ENCODE measurements at regions not wholly inside any gene's neighbourhood (a gene's known extent, or its start where the extent isn't known, plus 50 kb on each side); places are given as distances from the start of the nearest gene placed in this dataset.

DNA sequence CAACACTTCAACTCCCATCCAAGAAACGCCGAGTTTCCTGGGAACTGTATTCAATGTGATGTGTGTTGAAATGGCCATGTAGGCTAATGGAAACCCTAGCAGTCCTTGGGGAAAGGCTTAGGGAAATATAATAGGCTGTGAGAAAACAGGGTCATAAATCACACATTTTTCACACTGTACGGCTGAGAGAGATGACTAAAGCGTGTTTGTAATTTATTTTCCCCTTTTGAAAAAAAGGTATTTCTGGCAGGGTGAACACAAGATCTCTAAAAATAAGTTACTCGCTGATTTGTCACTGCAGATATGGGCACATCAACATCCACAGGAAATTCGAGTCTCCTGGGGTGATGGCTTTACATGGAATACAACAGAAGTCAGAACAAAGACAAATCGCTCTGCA lies 109.6 kb upstream of the ST6GAL2 start:
- DNase-seq, result no peak
- Histone ChIP-seq H3K36me3 (replicated peaks in 1 of 2; ENCODE audit: insufficient read depth in 1 of 2, low read depth in 2 of 2) (no peaks in the 10 kb centered on the region), H3K27me3 (no peaks in the 10 kb centered on the region), H3K27ac (no peak overlapping the region), H3K4me3 (no peak overlapping the region), H3K4me1 (no peaks in the 10 kb centered on the region), H3K9me3 (no peaks in the 10 kb centered on the region)
- TF ChIP-seq POLR2A (IDR thresholded peaks at IDR 0.05), result no peak
- TF ChIP-seq, protein P1, sequence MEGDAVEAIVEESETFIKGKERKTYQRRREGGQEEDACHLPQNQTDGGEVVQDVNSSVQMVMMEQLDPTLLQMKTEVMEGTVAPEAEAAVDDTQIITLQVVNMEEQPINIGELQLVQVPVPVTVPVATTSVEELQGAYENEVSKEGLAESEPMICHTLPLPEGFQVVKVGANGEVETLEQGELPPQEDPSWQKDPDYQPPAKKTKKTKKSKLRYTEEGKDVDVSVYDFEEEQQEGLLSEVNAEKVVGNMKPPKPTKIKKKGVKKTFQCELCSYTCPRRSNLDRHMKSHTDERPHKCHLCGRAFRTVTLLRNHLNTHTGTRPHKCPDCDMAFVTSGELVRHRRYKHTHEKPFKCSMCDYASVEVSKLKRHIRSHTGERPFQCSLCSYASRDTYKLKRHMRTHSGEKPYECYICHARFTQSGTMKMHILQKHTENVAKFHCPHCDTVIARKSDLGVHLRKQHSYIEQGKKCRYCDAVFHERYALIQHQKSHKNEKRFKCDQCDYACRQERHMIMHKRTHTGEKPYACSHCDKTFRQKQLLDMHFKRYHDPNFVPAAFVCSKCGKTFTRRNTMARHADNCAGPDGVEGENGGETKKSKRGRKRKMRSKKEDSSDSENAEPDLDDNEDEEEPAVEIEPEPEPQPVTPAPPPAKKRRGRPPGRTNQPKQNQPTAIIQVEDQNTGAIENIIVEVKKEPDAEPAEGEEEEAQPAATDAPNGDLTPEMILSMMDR (IDR thresholded peaks at IDR 0.05), result no peak
- WGBS, 2 donors, result 25 to 35% methylated on average over 7 of the region's 7 CpGs
- intact Hi-C loops (cut with DNase I), result no loop called here
- no peak for ATAC-seq

DNA sequence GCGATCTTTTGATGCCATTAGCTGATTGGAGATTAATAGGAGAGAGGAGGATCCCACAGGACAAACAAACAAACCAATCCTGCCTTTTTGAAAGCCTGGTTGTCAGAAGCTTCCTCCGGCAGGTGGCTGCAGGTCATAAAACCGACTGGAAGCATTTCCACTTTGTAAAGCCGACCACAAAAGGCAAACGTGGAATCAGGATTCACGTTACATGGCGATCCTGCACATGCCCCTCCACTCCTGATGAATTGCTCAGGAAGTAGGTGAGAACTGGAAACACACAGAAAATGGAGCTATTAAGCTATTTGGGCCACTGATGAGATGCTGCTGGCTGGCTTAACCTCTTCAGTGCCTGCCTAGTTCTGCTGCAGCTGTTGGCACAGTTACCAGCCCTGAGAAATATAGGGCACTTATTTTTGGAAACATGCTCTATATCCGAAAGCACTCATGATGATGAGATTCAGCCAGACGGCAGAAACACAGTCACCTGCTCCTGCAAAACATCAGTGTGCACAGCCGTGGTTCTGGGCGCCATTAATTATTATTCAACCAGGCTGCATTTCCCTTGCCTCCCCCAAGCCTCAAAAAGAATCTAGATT lies 110.3 kb upstream of the ST6GAL2 start:
- DNase-seq (no peak), ATAC-seq (no peak)
- Histone ChIP-seq H3K27ac (no peak overlapping the region), H3K9me3 (no peaks in the 10 kb centered on the region), H3K4me3 (no peak overlapping the region), H3K36me3 (replicated peaks in 1 of 2; ENCODE audit: insufficient read depth in 1 of 2, low read depth in 2 of 2) (no peaks in the 10 kb centered on the region), H3K27me3 (no peaks in the 10 kb centered on the region), H3K4me1 (no peaks in the 10 kb centered on the region)
- no peak for TF ChIP-seq POLR2A (IDR thresholded peaks at IDR 0.05)
- TF ChIP-seq, protein P1 (IDR thresholded peaks at IDR 0.05), result no peak
- WGBS, 2 donors, result 18 to 24% methylated on average over 10 to 11 of the region's 11 CpGs
- intact Hi-C loops (cut with DNase I), result no loop called here

DNA sequence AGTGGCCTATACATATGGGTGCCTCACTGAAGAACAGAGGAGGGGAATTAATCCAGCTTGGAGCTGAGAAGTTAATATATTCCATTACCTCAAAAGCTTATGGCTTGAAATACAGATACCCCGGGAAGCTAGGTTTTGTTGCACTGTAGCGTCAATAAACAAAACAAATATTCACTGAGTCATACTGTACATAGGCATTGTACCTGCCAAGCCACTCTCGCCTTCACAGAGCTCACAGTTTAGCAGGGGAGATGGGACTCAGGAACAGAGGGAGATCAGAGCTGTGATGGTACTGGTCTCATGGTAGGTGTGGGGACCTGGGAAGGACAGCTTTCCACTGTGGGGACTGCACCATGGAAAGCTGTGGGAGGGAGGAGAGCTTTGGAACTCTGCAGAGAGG lies 111.2 kb upstream of the ST6GAL2 start:
- Histone ChIP-seq H3K27me3 (no peaks in the 10 kb centered on the region), H3K4me3 (no peak overlapping the region), H3K4me1 (no peaks in the 10 kb centered on the region), H3K27ac (no peak overlapping the region), H3K36me3 (replicated peaks in 1 of 2; ENCODE audit: insufficient read depth in 1 of 2, low read depth in 2 of 2) (no peaks in the 10 kb centered on the region), H3K9me3 (no peaks in the 10 kb centered on the region)
- 36 to 59% methylated on average over 3 of the region's 3 CpGs for WGBS, 2 donors
- ATAC-seq (no peak), DNase-seq (no peak)
- TF ChIP-seq POLR2A (IDR thresholded peaks at IDR 0.05), result no peak
- TF ChIP-seq, protein P1 (IDR thresholded peaks at IDR 0.05), result no peak
- intact Hi-C loops (cut with DNase I), result no loop called here

DNA sequence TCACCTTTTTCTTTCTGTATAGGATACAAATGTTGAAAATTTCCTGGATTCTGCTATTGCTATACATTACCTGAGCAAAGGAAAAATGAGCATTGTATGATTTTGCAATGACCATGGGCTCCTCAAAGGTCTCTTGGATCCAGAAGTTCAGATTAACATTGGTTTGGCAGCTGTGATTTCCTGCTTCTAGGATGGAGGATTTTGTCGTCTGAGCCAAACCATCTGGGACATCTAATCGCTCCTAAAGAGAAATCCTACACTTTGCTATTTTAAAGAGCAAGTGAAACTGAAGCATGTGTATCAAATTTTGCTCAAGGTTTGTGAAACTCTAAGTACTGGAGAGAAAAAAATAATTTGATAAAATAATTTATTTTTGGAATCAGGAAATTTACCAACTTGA lies 115.1 kb upstream of the ST6GAL2 start:
- intact Hi-C loops (cut with DNase I), result no loop called here
- WGBS, 2 donors, result 22 to 64% methylated on average over 2 of the region's 2 CpGs
- TF ChIP-seq POLR2A (IDR thresholded peaks at IDR 0.05), result no peak
- TF ChIP-seq, protein P1 (IDR thresholded peaks at IDR 0.05), result no peak
- no peaks in the 10 kb centered on the region for H3K27me3 ChIP-seq
- H3K4me3 ChIP-seq, result no peak overlapping the region
- no peaks in the 10 kb centered on the region for H3K9me3 ChIP-seq
- DNase-seq (no peak), ATAC-seq (no peak)
- H3K36me3 ChIP-seq (replicated peaks in 1 of 2; ENCODE audit: insufficient read depth in 1 of 2, low read depth in 2 of 2), result no peaks in the 10 kb centered on the region
- no peak overlapping the region for H3K27ac ChIP-seq
- no peaks in the 10 kb centered on the region for H3K4me1 ChIP-seq

DNA sequence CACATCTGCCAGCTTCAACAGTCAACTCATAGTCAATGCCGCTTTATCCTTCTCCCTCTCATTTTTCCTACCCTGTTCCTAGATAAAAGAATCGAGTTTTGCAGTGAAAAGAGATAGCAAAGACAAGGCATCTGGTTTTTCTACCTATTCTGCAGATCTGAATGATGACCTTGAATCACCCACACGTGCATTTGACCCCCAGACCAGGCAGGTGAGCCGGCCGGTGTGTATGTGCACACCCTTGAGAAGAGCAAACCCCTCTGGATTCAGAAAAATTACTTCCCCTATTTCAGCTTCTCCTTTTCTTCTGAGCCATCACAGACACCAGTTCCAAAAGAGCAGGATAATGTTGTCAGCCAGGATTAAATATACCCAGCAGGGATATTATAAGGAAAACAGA lies 115.6 kb upstream of the ST6GAL2 start:
- no peak for TF ChIP-seq POLR2A (IDR thresholded peaks at IDR 0.05)
- TF ChIP-seq, protein P1 (IDR thresholded peaks at IDR 0.05), result no peak
- Histone ChIP-seq H3K27ac (no peak overlapping the region), H3K9me3 (no peaks in the 10 kb centered on the region), H3K36me3 (replicated peaks in 1 of 2; ENCODE audit: insufficient read depth in 1 of 2, low read depth in 2 of 2) (no peaks in the 10 kb centered on the region), H3K27me3 (no peaks in the 10 kb centered on the region), H3K4me1 (no peaks in the 10 kb centered on the region), H3K4me3 (no peak overlapping the region)
- DNase-seq, result no peak
- intact Hi-C loops (cut with DNase I), result no loop called here
- no peak for ATAC-seq
- whole genome bisulfite sequencing, 2 donors, result 40 to 42% methylated on average over 5 of the region's 5 CpGs
